ENCODE measurements at regions not wholly inside any gene's neighbourhood (a gene's known extent, or its start where the extent isn't known, plus 50 kb on each side); places are given as distances from the start of the nearest gene placed in this dataset.

- TF ChIP-seq POLR2A (IDR thresholded peaks at IDR 0.05) (no peak), CTCF (IDR thresholded peaks at IDR 0.05) (no peak)
Observed at GRCh38 chr13:106337096-106337850, 198.2 kb downstream of the EFNB2 start.
